Endothelial cell of umbilical vein (primary cell): ENCODE measurements at regions not wholly inside any gene's neighbourhood (a gene's known extent, or its start where the extent isn't known, plus 50 kb on each side); places are given as distances from the start of the nearest gene placed in this dataset.

Experiments used
- BruUV-seq: library from RNA; stranded (reverse); fragments of 400-500 nt; replicated peaks from 2 replicates; lab custom pipeline; 2021; lab: Mats Ljungman, UMichigan
- CTCF ChIA-PET: fragments of 300-600, 350-600 bp; sonication (Branson Sonifier 250); formaldehyde crosslinking; loops from one replicate; lab custom pipeline; 2021; ENCODE audit warnings: antibody characterized with exemption, inconsistent platforms; lab: Charles Lee
- POLR2A ChIA-PET: fragments of 300-600, 350-600 bp; sonication (Branson Sonifier 250); formaldehyde crosslinking; loops from one replicate; lab custom pipeline; 2021; ENCODE audit warnings: antibody characterized with exemption, inconsistent platforms; lab: Charles Lee
- DNase-seq: peaks from one replicate; pipeline ENCODE4 v3.0.0-alpha.2; 2011; ENCODE audit warnings: low read depth, low spot score
- FAIRE-seq: peaks from 2 replicates; lab custom pipeline; 2011; peaks lifted over from hg19 to GRCh38; lab: Jason Lieb, UNC
- H2AFZ ChIP-seq: 2 replicates; pipeline ENCODE4 v1.6.0; 2012; ENCODE audit warnings: low read depth, low read length, control low read depth, inconsistent platforms
- H3K27ac ChIP-seq: 2 replicates; pipeline ENCODE4 v1.5.1; 2011; ENCODE audit warnings: low read depth, mild to moderate bottlenecking, control low read depth, low read length, moderate library complexity; ENCODE audit not compliant: insufficient read depth
- H3K27me3 ChIP-seq, 2 experiments: 2 replicates each; pipeline versions ENCODE4 v1.6.0 to v1.6.1; 2011; ENCODE audit warnings: low read length in 2 of 2, mixed read lengths in 1 of 2; ENCODE audit not compliant: control insufficient read depth in 2 of 2, insufficient read depth in 2 of 2
- H3K36me3 ChIP-seq, 2 experiments: 2 replicates in 1 of 2; 3 replicates in 1 of 2; pipeline ENCODE4 v1.5.1; 2011; ENCODE audit warnings: low read length in 2 of 2, mild to moderate bottlenecking in 1 of 2, moderate library complexity in 1 of 2; ENCODE audit not compliant: control insufficient read depth in 2 of 2, insufficient read depth in 2 of 2; ENCODE audit errors: extremely low read depth in 1 of 2
- H3K4me1 ChIP-seq: 3 replicates; pipeline ENCODE4 v1.5.1; 2011; ENCODE audit warnings: mild to moderate bottlenecking, low read length; ENCODE audit not compliant: control insufficient read depth, insufficient read depth; ENCODE audit errors: extremely low read depth
- H3K4me2 ChIP-seq: 2 replicates; pipeline ENCODE4 v1.6.1; 2011; ENCODE audit warnings: low read length, control low read depth, mixed read lengths; ENCODE audit not compliant: insufficient read depth
- H3K4me3 ChIP-seq, 3 experiments: fragments of 200-600 bp in 1 of 3; sonication (generic), shearing (Covaris generic) in 1 of 3; replicated peaks in 1 of 3; 2 replicates each; pipeline ENCODE4 v1.5.1; 2011 to 2016; ENCODE audit warnings: control low read depth in 3 of 3, low read length in 3 of 3, mild to moderate bottlenecking in 2 of 3, inconsistent platforms in 1 of 3, low read depth in 1 of 3, moderate library complexity in 1 of 3; ENCODE audit not compliant: insufficient read depth in 1 of 3
- H3K79me2 ChIP-seq: 2 replicates; pipeline ENCODE4 v1.6.0; 2012; ENCODE audit warnings: low read length, inconsistent platforms; ENCODE audit not compliant: control insufficient read depth, insufficient read depth
- H3K9ac ChIP-seq: replicated peaks from 2 replicates; pipeline ENCODE3; 2011; ENCODE audit warnings: low read length, control low read depth; ENCODE audit not compliant: insufficient read depth; ENCODE audit errors: extremely low read depth
- H3K9me1 ChIP-seq: replicated peaks from 3 replicates; pipeline ENCODE4 v1.6.0; 2011; ENCODE audit warnings: mild to moderate bottlenecking, low read length; ENCODE audit not compliant: control insufficient read depth, insufficient read depth; ENCODE audit errors: extremely low read depth
- H3K9me3 ChIP-seq: replicated peaks from 2 replicates; pipeline ENCODE4 v1.5.1; 2012; ENCODE audit warnings: low read length, inconsistent platforms; ENCODE audit not compliant: control insufficient read depth, insufficient read depth
- H4K20me1 ChIP-seq: replicated peaks from 2 replicates; pipeline ENCODE3; 2011; ENCODE audit warnings: mild to moderate bottlenecking, low read length; ENCODE audit not compliant: control insufficient read depth, insufficient read depth; ENCODE audit errors: extremely low read depth
- EZH2 ChIP-seq: IDR thresholded peaks from 2 replicates; pipeline ENCODE4 v1.6.1; 2012; ENCODE audit warnings: borderline replicate concordance, low read depth, mild to moderate bottlenecking, moderate library complexity, low read length, inconsistent platforms; ENCODE audit not compliant: severe bottlenecking
- FOS ChIP-seq: IDR thresholded peaks from 2 replicates; pipeline ENCODE4 v1.6.1; 2011; ENCODE audit warnings: mild to moderate bottlenecking, low read length, moderate library complexity, borderline replicate concordance; ENCODE audit not compliant: insufficient read depth
- GATA2 ChIP-seq: IDR thresholded peaks from 2 replicates; pipeline ENCODE4 v1.7.0; 2011; ENCODE audit warnings: low read depth, mild to moderate bottlenecking, moderate library complexity, mixed read lengths, low read length; ENCODE audit not compliant: insufficient read length, insufficient read depth
- JUN ChIP-seq: IDR thresholded peaks from 2 replicates; pipeline ENCODE4 v1.6.1; 2011; ENCODE audit warnings: borderline replicate concordance, low read depth; ENCODE audit not compliant: insufficient read length, insufficient read depth
- MAX ChIP-seq: IDR thresholded peaks from 2 replicates; pipeline ENCODE4 v1.6.1; 2011; ENCODE audit not compliant: insufficient read depth, insufficient read length
- MYC ChIP-seq: IDR thresholded peaks from one replicate; pipeline ENCODE4 v1.6.1; 2011; ENCODE audit warnings: mild to moderate bottlenecking, low read depth, low read length
- POLR2A ChIP-seq: IDR thresholded peaks from 2 replicates; pipeline ENCODE4 v1.6.1; 2012; ENCODE audit warnings: low read depth, mild to moderate bottlenecking, control low read depth, low read length
- POLR2AphosphoS5 ChIP-seq: IDR thresholded peaks from 2 replicates; pipeline ENCODE4 v1.6.1; 2012; ENCODE audit warnings: low read depth, mild to moderate bottlenecking, control low read depth, low read length, moderate library complexity; ENCODE audit not compliant: insufficient read depth
- dilution Hi-C: fragments of 300-500 bp; cut with MboI; formaldehyde crosslinking; loops from one replicate; pipeline ENCODE4 v1.15.0; 2019; ENCODE audit warnings: low sequenced_read_pairs; ENCODE audit not compliant: extremely low pct_ligation_motif_present
- intact Hi-C: fragments of 100-400 bp; cut with micrococcal nuclease; formaldehyde crosslinking; loops from one replicate; pipeline ENCODE4 v1.10.0; 2022
- TF ChIP-seq, protein P1 (sequence below), 2 donors: IDR thresholded peaks; 1 replicate in 1 of 2; 2 replicates in 1 of 2; pipeline ENCODE4 v1.5.1; 2011; ENCODE audit warnings: low read length in 2 of 2, mild to moderate bottlenecking in 2 of 2, moderate library complexity in 2 of 2, control low read depth in 1 of 2, inconsistent platforms in 1 of 2, low read depth in 1 of 2; ENCODE audit not compliant: insufficient read depth in 1 of 2; ENCODE audit errors: extremely low read depth in 1 of 2

DNA sequence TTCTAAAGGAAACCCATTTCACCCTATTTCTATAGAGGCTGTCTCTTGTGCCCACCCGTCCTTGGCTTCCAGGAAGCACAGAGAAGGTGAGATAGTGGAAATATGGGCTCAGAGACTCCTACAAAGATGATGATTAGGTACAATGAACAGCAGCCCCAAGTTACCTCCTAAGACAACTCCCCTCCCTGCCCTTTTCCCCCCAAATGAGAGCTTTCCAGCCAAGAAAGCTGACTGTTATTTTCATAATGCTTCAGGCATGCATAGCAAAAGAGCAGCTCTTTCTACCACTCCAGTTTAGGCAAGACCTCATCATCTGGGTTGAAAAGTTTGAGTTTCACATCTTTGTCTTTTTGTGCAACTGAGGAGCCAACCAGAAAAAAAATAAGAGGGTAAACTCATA, 248.8 kb upstream of the ADAMTS9 start:
- H3K9me1 ChIP-seq = no peaks in the 10 kb centered on the region
- BruUV-seq = no TSS peak
- TF ChIP-seq MYC (no peak), POLR2A (no peak), JUN (no peak), GATA2 (no peak), MAX (no peak), EZH2 (no peak), POLR2AphosphoS5 (no peak), FOS (no peak)
- TF ChIP-seq, protein P1, sequence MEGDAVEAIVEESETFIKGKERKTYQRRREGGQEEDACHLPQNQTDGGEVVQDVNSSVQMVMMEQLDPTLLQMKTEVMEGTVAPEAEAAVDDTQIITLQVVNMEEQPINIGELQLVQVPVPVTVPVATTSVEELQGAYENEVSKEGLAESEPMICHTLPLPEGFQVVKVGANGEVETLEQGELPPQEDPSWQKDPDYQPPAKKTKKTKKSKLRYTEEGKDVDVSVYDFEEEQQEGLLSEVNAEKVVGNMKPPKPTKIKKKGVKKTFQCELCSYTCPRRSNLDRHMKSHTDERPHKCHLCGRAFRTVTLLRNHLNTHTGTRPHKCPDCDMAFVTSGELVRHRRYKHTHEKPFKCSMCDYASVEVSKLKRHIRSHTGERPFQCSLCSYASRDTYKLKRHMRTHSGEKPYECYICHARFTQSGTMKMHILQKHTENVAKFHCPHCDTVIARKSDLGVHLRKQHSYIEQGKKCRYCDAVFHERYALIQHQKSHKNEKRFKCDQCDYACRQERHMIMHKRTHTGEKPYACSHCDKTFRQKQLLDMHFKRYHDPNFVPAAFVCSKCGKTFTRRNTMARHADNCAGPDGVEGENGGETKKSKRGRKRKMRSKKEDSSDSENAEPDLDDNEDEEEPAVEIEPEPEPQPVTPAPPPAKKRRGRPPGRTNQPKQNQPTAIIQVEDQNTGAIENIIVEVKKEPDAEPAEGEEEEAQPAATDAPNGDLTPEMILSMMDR (IDR thresholded peaks at IDR 0.05; ENCODE audit: extremely low read depth in 1 of 2, insufficient read depth in 1 of 2, low read depth in 1 of 2, low read length in 2 of 2) = no peak
- H3K27me3 ChIP-seq = no peaks in the 10 kb centered on the region
- no peaks in the 10 kb centered on the region for H3K36me3 ChIP-seq
- H3K9me3 ChIP-seq = peaks cover 2% of the 10 kb centered on the region
- ChIA-PET CTCF (interaction anchor here (0.8 to 1.5 kb wide), 2 partner anchors 8 kb away, joined by 4 to 5 read pairs; no protein-coding TSS in a partner anchor), POLR2A (no interaction called here)
- no peak for FAIRE-seq
- no peak overlapping the region for H3K9ac ChIP-seq
- no peak overlapping the region for H2AFZ ChIP-seq
- no peak overlapping the region for H3K4me2 ChIP-seq
- intact Hi-C loops = no loop called here
- dilution Hi-C loops = no loop called here
- H4K20me1 ChIP-seq = no peaks in the 10 kb centered on the region
- no peaks in the 10 kb centered on the region for H3K79me2 ChIP-seq
- no peak overlapping the region for H3K4me3 ChIP-seq
- no peak for DNase-seq
- H3K4me1 ChIP-seq = no peaks in the 10 kb centered on the region
- no peak overlapping the region for H3K27ac ChIP-seq
